GM19395 (cell line): ENCODE measurements at regions not wholly inside any gene's neighbourhood (a gene's known extent, or its start where the extent isn't known, plus 50 kb on each side); places are given as distances from the start of the nearest gene placed in this dataset.
"Not testable (repeated sequence)": the region's sequence is repeated elsewhere in the genome, so short reads cannot be mapped to it uniquely, and the experiment has no call there.

Experiments used
- ATAC-seq: cut with Tn5 transposase; IDR thresholded peaks from one replicate; pipeline ENCODE4 v1.9.1; 2021; ENCODE audit warnings: mild to moderate bottlenecking, moderate library complexity; ENCODE audit not compliant: unreplicated experiment

DNA sequence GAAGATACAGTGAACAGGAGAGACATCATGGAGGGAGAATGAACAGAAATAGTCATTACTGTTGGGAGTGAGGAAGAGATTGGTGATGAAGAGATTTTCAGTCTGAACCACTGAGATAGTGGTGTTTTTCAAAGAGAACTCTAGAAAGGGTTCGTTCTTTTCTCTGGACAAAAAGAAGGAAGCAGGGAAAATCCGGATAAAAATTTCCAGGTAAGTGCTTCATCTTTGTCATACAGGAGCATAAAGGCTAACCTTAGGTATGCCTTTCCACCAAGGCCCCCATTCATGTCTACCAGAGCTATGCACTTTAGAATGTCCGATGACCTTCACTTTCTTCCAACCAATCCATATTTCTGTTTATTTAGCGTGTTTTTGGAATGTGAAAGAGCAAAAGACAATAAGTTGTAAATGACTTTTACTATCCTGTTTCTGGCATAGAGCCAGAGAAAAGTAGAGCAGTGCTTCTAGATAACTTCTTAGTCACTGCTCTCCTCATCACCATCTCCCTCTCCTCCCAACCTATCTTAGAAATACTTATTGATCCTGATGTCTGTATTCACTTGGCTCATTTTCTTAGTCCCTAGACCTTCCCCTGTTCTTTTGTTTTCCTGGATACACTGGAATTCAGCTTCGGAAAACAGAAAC lies 116.5 kb downstream of the TTC6 start:
- no peak for ATAC-seq

DNA sequence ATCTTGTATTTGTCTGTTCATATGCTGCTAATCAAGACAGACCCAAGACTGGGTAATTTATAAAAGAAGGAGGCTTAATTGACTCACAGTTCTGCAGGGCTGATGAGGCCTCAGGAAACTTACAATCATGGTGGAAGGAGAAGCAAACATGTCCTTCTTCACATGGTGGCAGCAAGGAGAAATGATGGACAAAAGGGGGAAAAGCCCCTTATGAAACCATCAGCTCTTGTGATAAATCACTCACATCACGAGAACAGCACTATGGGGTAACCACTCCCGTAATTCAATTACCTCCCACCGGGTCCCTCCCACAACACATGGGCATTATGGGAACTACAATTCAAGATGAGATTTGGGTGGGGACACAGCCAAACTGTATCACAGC lies 117.0 kb downstream of the TTC6 start:
- not testable (repeated sequence) for ATAC-seq

DNA sequence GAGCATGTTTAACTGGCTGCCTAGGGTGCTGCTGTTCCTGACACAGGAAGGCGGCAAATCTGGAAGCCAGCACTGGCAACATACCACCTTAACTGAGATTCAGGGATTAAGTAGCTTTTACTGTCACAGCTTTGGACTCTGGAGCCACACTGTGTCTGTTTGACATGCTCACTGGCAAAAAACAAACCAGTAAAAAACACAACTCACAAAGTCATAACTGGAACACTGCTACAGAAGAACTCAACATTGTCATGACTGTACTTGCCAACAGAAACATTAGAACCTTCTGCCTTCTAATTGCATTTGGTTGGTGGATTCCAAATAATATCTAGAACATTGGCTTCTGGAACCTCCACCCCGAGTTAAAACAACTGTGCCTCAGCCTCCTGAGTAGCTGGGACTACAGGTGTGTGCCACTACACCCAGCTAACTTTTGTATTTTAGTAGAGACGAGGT lies 117.6 kb downstream of the TTC6 start:
- no peak for ATAC-seq

DNA sequence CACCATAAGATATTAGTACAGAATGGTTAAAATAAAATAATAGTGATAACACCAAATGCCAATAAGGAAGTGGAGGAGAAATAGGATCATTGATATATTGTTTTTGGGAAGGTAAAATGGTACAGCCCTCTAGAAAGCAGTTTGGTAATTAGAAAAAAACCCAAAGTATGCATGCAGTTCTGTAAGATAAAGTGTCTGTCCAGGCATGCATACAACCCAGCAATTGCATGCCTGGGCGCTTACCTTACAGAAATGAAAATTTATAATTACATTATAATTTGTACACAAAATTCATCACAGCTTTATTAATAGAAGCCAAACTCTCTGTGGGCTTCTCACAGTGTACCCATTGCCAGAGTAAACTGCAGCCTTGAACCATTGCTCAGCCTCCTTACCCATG lies 124.7 kb downstream of the TTC6 start:
- ATAC-seq = no peak

DNA sequence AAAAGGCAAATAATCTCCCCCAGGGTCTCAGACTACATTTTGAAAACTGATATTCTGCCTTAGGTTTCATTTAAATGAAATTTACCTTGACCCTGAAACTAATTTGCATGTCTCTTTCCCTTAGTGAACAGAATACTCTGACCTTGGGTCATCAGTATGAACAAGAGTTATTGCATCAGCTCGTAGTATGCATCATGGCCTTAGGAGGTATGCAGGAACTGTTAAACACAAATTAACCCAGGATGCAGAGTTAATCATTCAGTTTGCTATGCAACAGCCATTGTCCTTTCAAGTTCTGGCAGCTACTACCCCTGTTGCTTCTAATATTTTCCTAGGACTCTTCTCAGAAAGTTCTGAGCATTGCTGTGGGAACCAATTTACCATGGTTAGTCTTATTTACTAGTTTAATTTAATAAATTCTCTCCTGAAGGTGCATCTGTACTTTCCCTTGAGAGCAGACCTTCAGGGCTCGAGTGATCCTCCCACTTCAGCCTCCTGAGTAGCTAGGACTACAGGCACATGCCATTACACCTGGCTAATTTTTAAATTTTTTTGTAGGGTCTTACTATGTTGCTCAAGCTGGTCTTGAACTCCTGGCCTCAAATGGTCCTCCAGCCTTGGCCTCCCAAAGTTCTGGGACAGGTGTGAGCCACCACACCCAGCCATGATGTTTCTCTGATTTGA lies 126.7 kb downstream of the TTC6 start:
- ATAC-seq = no peak

DNA sequence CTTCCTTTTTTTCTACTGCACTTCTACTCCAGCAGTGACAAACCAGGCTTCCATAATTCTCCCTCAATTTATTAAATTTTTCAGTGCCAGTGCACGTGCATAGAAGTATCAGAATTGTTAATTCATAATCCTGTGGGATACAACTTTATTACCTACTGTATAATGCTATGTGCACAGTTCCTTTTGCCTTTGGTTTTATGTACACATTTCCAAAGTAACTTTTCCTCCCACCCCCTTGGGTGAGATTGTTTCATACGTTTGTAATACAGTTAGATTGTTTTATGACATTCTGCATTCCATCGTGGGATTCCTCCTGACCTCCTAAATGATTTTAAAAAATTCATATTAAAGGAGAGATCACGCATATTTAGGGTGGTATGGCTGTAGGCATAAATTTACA lies 128.1 kb downstream of the TTC6 start:
- ATAC-seq = no peak

DNA sequence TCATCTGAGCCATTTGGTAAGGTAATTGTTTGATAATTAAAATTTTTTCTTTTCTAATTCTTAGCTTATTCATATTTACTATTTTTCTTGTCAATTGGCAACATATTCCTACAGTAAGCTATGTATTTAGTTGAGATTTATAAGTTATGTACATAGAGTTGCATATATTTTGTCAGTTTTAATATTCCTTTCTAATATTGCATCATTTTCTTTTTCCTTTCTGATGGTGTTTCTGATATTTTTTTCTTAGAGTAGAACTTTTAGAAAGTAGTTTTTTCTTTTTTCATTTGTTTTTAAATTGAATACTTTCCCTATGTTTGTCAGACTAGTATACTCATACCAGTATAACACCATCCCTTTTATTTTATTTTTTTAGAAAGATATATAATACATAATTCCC lies 131.3 kb downstream of the TTC6 start:
- no peak for ATAC-seq

DNA sequence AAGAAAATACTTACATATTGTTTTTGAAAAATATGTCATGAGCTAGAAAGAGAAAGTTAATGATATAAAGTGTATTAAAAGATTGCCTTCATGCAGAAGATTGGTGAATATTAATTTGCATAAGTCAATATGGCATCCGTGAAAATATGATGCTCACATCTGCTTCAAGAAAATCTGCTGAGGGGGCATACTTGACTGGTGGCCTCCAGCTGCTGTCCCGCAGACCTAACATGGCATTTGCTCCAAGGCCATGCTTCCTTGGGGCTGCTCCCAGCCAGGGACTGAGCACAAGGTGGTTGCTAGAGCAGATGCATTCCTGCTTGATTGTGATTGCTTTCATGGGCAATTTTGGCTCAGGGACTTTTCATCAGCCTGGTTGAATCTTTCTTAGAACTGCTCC lies 133.8 kb downstream of the TTC6 start:
- ATAC-seq = no peak

DNA sequence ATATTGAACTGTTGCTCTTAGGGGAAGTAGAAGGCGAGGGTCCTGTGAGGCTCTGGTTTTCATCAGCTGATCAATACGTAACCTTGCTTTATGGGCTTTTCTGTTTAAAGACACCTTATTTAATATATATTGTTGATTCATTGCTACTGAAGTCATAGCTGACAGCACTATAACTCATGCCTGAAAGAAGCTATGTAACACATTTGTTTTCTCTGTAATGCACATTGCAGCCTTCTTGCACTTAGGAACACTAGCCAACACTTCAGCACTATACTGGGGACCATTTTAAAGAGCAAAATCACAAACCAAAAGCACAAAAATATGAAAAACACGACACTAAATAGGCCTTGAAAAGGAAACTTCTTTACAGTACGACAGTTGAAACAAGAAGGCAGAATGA lies 135.7 kb downstream of the TTC6 start:
- ATAC-seq = no peak

DNA sequence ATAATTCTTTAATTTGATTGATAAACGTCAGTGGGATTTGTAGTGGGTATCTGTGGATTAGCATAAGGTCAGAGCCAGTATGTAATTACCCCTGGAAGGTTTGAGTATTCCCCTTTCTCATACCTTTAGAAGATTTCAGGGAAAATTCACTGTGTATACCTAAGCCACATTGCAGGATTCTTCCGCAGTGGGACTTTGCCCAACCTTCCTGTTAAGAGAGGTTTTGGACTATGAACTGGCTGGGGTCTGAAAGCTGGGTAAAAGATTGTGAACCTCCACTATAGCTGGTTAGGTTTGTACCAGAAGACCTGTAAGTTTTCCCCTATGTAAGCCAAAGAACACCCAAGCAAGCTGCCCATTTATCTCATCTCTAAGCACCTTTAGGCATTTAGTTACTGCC lies 150.2 kb downstream of the TTC6 start:
- no peak for ATAC-seq

DNA sequence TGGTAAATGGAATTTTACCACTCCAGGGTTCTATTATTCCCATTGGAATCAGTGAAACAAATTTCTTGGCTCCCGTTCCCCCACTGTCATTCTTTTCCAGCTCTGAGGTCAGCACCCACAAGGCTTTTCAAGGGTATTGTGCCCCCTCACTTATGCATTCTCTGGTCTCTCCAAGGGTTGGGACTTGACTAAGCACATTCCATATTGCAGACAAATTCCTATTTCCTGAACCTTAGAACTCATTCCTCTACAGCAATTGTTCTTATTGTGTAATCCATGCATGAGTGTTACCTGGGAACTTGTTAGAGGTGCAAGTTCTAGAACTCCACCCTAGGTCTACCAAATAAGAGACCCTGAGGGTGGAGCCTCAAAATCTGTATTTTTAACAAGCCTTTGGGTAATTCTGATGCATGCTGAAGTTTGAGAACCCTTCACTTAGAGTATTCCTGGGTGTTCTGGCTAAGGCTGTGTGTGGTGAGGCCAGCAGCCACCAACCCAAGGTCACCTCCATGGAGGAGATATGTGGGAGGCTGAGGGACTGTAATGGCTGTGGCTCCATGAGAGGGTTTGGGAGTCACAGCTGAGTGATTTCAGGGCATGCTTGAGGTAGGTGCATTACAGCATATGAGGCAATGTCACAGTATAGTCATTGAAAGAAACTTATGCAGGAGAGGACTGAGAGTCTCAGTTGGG lies 150.9 kb downstream of the TTC6 start:
- no peak for ATAC-seq

DNA sequence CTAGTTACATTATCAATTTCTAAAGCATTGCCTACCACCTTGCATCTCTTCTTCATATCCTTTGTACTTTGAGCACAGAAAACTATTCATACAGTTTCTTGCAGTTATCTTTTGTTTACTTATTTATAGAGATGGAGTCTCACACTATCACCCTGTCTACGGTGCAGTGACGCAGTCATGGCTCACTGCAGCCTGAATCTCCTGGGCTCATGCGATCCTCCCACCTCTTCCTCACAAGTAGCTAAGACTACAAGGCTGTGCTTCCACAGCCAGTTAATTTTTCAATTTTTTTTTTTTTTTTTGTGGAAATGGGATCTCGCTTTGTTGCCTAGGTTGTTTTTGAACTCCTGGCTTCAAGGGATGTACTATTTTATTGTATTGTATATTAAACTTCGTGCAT lies 158.0 kb downstream of the TTC6 start:
- ATAC-seq = no peak

DNA sequence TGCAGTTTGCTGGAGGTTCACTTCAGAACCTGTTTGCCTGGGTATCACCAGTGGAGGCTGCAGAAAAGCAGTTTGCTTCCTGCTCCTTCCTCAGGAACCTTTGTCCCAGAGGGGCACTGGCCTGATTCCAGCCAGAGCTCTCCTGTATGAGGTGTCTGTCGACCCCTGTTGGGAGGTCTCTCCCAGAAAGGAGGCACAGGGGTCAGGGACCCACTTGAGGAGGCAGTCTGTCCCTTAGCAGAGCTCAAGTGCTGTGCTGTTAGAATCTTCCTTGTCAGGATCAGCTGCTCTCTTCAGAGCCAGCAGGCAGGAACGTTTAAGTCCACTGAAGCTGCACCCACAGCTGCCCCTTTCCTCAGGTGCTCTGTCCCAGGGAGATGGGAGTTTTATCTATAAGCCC lies 164.8 kb downstream of the TTC6 start:
- ATAC-seq = not testable (repeated sequence)

DNA sequence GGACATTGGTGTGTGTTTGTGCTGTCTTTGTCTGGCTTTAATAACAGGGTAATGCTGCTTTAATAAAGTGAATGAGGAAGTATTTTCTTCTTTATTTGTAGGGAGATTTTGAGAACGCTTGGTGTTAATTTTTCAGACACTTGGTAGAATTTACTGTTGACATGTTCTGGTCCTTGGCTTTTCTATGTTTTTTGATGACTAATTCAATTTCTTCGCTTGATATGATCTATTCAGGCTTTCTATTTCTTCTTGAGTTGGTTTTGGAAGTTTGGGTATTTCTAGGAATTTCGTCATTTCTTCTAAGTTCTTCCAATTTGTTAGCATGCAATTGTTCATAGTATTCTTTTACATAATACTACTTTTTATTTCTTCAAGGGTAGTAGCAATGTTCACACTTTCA lies 167.8 kb downstream of the TTC6 start:
- ATAC-seq = no peak

DNA sequence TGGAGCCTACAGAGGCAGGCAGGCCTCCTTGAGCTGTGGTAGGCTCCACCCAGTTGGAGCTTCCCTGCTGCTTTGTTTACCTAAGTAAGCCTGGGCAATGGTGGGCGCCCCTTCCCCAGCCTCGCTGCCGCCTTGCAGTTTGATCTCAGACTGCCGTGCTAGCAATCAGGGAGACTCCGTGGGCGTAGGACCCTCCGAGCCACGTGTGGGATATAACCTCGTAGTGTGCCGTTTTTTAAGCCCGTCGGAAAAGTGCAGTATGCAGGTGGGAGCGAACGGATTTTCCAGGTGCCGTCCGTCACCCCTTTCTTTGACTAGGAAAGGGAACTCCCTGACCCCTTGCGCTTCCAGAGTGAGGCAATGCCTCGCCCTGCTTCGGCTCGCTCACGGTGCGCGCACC lies 176.9 kb downstream of the TTC6 start:
- ATAC-seq = not testable (repeated sequence)

DNA sequence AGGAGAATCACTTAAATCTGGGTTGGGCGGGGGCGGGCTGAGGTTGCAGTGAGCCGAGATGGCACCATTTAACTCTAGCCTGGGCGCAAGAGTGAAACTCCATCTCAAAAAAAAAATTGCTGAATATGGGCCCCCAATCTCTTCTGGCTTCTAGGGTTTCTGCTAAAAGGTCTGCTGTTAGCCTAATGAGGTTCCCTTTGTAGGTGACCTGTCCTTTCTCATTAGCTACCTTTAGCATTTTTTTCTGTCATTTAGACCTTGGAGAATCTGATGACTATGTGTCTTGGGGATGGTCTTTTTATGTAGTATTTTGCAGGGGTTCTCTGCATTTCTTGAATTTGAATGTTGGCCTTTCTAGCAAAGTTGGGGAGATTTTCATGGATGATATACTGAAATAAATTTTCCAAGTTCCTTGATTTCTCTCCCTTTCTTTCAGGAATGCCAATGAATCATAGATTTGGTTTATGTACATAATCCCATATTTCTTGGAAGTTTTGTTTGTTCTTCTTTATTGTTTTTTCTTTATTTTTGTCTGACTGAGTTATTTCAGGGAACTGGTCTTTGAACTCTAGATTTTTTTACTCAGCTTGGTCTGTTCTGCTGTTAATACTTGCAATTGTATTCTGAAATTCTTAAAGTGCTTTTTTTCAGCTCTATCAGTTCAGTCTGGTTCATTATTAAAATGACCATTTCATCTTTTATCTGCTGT lies 181.5 kb downstream of the TTC6 start:
- no peak for ATAC-seq

DNA sequence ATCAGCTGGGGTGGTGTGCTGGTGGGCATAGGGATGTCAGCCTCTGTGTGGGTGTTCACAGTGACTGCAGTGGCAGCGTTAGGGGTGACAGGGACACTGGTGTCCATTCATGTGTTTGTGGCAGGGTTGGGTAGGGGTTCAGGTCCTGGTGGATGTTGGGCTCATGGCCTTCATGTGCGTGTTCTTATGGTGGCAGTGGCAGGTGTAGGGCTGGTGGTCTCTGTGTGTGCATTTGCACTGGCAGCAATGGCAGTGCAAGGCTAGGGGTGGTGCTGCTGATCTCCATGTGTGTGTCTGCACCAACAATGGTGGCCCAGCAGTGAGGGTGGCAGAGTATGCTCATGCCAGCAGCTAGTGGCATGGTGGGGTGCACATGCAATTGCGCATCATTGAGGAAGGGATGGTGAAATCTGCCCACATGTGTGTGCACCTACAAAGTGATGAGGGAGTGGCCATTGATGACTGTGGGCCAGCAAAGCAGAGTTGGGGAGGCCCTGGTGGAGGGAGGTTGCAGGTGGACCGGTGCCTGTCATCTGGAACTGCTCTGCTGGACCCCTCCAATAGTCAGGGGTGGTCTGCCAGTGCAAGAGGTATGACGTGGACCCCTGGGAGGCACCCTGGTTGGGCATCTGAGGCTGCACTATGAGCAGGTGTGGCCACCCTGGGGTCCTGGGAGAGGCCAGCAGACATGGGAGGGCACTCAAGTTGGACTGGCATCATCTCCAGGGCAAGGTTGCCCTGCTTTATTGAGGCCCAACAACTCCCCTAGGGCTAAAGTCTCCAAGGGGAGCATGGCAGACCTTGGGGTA lies 182.9 kb downstream of the TTC6 start:
- ATAC-seq = no peak

DNA sequence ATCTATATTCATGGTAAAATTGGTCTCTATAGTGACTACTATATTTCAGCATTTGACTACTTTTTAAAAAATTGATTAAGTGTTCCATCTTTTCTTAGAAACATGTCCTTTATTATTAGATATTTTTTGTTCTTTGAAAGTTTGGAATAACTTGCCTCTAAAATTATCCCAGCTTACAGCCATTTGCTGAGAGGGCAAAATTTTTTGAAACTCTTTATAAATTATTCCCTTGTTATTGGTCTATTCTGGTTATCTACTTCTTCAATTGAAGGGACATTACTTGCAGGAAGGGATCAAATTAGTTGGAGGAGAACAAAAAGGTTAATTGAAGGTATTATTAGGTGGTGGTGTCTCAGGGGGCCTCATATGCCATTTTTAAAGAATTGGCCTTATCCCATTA lies 184.1 kb downstream of the TTC6 start:
- no peak for ATAC-seq

DNA sequence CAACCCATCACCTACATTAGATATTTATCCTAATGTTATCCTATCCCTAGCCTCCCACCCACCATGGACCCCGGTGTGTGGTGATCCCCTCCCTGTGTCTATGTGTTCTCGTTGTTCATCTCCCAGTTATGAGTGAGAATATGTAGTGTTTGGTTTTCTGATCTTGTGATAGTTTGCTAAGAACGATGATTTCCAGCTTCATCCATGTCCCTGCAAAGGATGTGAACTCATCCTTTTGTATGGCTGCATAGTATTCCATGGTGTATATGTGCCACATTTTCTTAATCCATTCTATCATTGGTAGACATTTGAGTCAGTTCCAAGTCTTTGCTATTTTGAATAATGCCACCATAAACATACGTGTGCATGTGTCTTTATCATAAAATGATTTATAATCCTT lies 185.3 kb downstream of the TTC6 start:
- not testable (repeated sequence) for ATAC-seq

DNA sequence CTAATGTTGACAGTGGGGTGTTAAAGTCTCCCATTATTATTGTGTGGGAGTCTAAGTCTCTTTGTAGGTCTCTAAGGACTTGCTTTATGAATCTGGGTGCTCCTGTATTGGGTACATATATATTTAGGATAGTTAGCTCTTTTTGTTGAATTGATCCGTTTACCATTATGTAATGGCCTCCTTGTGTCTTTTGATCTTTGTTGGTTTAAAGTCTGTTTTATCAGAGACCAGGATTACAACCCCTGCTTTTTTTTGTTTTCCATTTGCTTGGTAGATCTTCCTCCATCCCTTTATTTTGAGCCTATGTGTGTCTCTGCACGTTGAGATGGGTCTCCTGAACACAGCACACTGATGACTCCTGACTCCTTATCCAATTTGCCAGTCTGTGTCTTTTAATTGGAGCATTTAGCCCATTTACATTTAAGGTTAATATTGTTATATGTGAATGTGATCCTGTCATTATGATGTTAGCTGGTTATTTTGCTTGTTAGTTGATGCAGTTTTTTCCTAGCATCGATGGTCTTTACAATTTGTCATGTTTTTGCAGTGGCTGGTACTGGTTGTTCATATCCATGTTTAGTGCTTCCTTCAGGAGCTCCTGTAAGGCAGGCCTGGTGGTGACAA lies 188.9 kb downstream of the TTC6 start:
- not testable (repeated sequence) for ATAC-seq
